Neural crest cell (in vitro differentiated cells): ENCODE measurements at regions not wholly inside any gene's neighbourhood (a gene's known extent, or its start where the extent isn't known, plus 50 kb on each side); places are given as distances from the start of the nearest gene placed in this dataset.
"Not testable (repeated sequence)": the region's sequence is repeated elsewhere in the genome, so short reads cannot be mapped to it uniquely, and the experiment has no call there.

Experiments used
- DNase-seq: peaks from one replicate; pipeline ENCODE4 v3.0.0; 2021; ENCODE audit warnings: low read depth, mixed read lengths, low spot score
- H3K27ac Mint-ChIP-seq: one replicate; pipeline ENCODE4 v1.8.0; 2021; ENCODE audit warnings: mild to moderate bottlenecking, mixed read lengths; ENCODE audit not compliant: unreplicated experiment
- H3K27me3 Mint-ChIP-seq: 2 replicates; pipeline ENCODE4 v1.8.0; 2021; ENCODE audit warnings: low read depth, mild to moderate bottlenecking, mixed read lengths
- H3K36me3 Mint-ChIP-seq: 2 replicates; pipeline ENCODE4 v1.8.0; 2021; ENCODE audit warnings: low read depth, mild to moderate bottlenecking, mixed read lengths
- H3K4me1 Mint-ChIP-seq: 2 replicates; pipeline ENCODE4 v1.8.0; 2021; ENCODE audit warnings: mixed read lengths
- H3K4me3 Mint-ChIP-seq: one replicate; pipeline ENCODE4 v1.8.0; 2021; ENCODE audit warnings: mild to moderate bottlenecking, mixed read lengths
- H3K9me3 Mint-ChIP-seq: 2 replicates; pipeline ENCODE4 v1.8.0; 2021; ENCODE audit warnings: mixed read lengths
- CTCF ChIP-seq: fragments of 200-600 bp; sonication (generic); conservative IDR thresholded peaks from 2 replicates; pipeline ENCODE4 v1.5.0; 2021; ENCODE audit warnings: antibody characterized with exemption, mild to moderate bottlenecking

GRCh38 chr9:68608763-68609162 is 68.1 kb upstream of the TMEM252 start:
- Mint-ChIP-seq H3K9me3 (no peaks in the 10 kb centered on the region), H3K4me1 (no peaks in the 10 kb centered on the region), H3K27me3 (peaks cover 8% of the 10 kb centered on the region), H3K36me3 (no peaks in the 10 kb centered on the region), H3K4me3 (no peak overlapping the region), H3K27ac (no peak overlapping the region)
- DNase-seq: no peak
- no peak for TF ChIP-seq CTCF

- Mint-ChIP-seq H3K27ac (no peak overlapping the region), H3K36me3 (peaks cover 3% of the 10 kb centered on the region), H3K4me1 (no peaks in the 10 kb centered on the region), H3K27me3 (peaks cover 6% of the 10 kb centered on the region), H3K4me3 (no peak overlapping the region), H3K9me3 (no peaks in the 10 kb centered on the region)
- no peak for DNase-seq
- no peak for TF ChIP-seq CTCF
Measured at GRCh38 chr9:68609901-68610415, 69.3 kb upstream of the TMEM252 start.

- no peak for DNase-seq
- TF ChIP-seq CTCF: no peak
- Mint-ChIP-seq H3K27ac (no peak overlapping the region), H3K4me1 (no peaks in the 10 kb centered on the region), H3K36me3 (peaks cover 3% of the 10 kb centered on the region), H3K4me3 (no peak overlapping the region), H3K27me3 (peaks cover 6% of the 10 kb centered on the region), H3K9me3 (peaks cover 3% of the 10 kb centered on the region)
Measured at GRCh38 chr9:68614121-68614520, 73.4 kb upstream of the TMEM252 start.

GRCh38 chr9:68617011-68617410 is 76.3 kb upstream of the TMEM252 start:
- H3K9me3 Mint-ChIP-seq, H3K27me3 Mint-ChIP-seq, H3K27ac Mint-ChIP-seq, H3K36me3 Mint-ChIP-seq, DNase-seq, H3K4me3 Mint-ChIP-seq, H3K4me1 Mint-ChIP-seq: not testable (repeated sequence)

- Mint-ChIP-seq H3K36me3 (peaks cover 1% of the 10 kb centered on the region), H3K27me3 (peaks cover 4% of the 10 kb centered on the region), H3K9me3 (peaks cover 3% of the 10 kb centered on the region), H3K4me1 (no peaks in the 10 kb centered on the region), H3K27ac (no peak overlapping the region), H3K4me3 (no peak overlapping the region)
- no peak for DNase-seq
- TF ChIP-seq CTCF: no peak
Measured at GRCh38 chr9:68619072-68619471, 78.4 kb upstream of the TMEM252 start.

GRCh38 chr9:68619636-68620035 is 79.0 kb upstream of the TMEM252 start:
- Mint-ChIP-seq H3K27me3 (peaks cover 4% of the 10 kb centered on the region), H3K27ac (no peak overlapping the region), H3K4me3 (no peak overlapping the region), H3K9me3 (peaks cover 3% of the 10 kb centered on the region), H3K4me1 (no peaks in the 10 kb centered on the region), H3K36me3 (no peaks in the 10 kb centered on the region)
- DNase-seq: no peak
- no peak for TF ChIP-seq CTCF
